ENCODE measurements at regions not wholly inside any gene's neighbourhood (a gene's known extent, or its start where the extent isn't known, plus 50 kb on each side); places are given as distances from the start of the nearest gene placed in this dataset.
"Not testable (repeated sequence)": the region's sequence is repeated elsewhere in the genome, so short reads cannot be mapped to it uniquely, and the experiment has no call there.

- Mint-ChIP-seq H3K27me3 (ENCODE audit: insufficient read depth) (no peaks in the 10 kb centered on the region), H3K4me3 (peak overlapping the region; percentile 50), H3K4me1 (ENCODE audit: low read depth) (peaks cover 36% of the 10 kb centered on the region), H3K36me3 (ENCODE audit: low read depth) (peaks cover 10% of the 10 kb centered on the region), H3K9me3 (no peaks in the 10 kb centered on the region), H3K27ac (peak overlapping the region; percentile 81)
- TF ChIP-seq, protein P1, sequence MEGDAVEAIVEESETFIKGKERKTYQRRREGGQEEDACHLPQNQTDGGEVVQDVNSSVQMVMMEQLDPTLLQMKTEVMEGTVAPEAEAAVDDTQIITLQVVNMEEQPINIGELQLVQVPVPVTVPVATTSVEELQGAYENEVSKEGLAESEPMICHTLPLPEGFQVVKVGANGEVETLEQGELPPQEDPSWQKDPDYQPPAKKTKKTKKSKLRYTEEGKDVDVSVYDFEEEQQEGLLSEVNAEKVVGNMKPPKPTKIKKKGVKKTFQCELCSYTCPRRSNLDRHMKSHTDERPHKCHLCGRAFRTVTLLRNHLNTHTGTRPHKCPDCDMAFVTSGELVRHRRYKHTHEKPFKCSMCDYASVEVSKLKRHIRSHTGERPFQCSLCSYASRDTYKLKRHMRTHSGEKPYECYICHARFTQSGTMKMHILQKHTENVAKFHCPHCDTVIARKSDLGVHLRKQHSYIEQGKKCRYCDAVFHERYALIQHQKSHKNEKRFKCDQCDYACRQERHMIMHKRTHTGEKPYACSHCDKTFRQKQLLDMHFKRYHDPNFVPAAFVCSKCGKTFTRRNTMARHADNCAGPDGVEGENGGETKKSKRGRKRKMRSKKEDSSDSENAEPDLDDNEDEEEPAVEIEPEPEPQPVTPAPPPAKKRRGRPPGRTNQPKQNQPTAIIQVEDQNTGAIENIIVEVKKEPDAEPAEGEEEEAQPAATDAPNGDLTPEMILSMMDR (IDR thresholded peaks at IDR 0.05), result no peak
- DNase-seq, result peak; percentile 39
Observed at GRCh38 chr10:17527514-17528146, 73.2 kb upstream of the ST8SIA6 start.

DNA sequence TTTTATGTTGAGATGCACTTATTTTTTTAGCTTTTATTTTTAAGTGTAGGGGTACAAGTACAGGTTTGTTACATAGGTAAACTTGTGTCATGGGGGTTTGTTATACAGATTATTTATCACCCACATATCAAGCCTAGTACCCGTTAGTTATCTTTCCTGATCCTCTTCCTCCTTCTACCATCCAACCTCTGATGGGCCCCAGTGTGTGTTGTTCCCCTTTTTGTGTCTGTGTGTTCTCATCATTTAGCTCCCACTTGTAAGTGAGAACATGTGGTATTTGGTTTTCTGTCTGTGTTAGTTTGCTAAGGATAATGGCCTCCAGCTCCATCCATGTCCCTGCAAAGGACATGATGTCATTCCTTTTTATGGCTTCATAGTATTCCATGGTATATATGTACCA is 72.2 kb upstream of the ST8SIA6 start:
- not testable (repeated sequence) for DNase-seq; H3K9me3 Mint-ChIP-seq; H3K27me3 Mint-ChIP-seq (ENCODE audit: insufficient read depth); H3K4me3 Mint-ChIP-seq
- Mint-ChIP-seq H3K4me1 (ENCODE audit: low read depth) (peaks cover 36% of the 10 kb centered on the region), H3K27ac (peak overlapping the region; percentile 67), H3K36me3 (ENCODE audit: low read depth) (peaks cover 15% of the 10 kb centered on the region)

DNA sequence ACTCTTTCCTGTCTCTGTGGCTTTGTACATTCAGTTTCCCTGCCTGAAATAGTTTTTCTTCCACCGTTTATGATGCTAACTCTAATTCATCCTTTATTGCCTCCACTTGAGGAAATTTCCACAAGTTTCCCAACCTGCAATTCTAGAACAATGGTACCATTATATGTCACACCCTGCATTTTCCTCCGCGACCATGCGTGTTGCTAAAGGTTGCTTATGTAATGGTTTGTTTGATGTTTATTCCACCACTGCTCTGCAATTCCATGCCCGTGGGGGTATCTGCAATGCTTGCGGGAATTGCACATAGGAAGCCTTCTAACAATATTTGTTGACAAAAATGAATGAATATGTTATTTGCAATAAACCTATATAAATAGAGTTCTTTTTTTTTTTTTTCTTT is 69.5 kb upstream of the ST8SIA6 start:
- Mint-ChIP-seq H3K9me3 (no peaks in the 10 kb centered on the region), H3K4me1 (ENCODE audit: low read depth) (peaks cover 33% of the 10 kb centered on the region), H3K27ac (no peak overlapping the region), H3K4me3 (no peak overlapping the region), H3K36me3 (ENCODE audit: low read depth) (peaks cover 15% of the 10 kb centered on the region), H3K27me3 (ENCODE audit: insufficient read depth) (no peaks in the 10 kb centered on the region)
- TF ChIP-seq, protein P1 (IDR thresholded peaks at IDR 0.05), result no peak
- no peak for DNase-seq

- no peak overlapping the region for H3K27ac Mint-ChIP-seq
- no peaks in the 10 kb centered on the region for H3K27me3 Mint-ChIP-seq (ENCODE audit: insufficient read depth)
- H3K9me3 Mint-ChIP-seq, result no peaks in the 10 kb centered on the region
- TF ChIP-seq, protein P1 (IDR thresholded peaks at IDR 0.05), result no peak
- DNase-seq, result no peak
- peaks cover 27% of the 10 kb centered on the region for H3K4me1 Mint-ChIP-seq (ENCODE audit: low read depth)
- no peak overlapping the region for H3K4me3 Mint-ChIP-seq
- peaks cover 15% of the 10 kb centered on the region for H3K36me3 Mint-ChIP-seq (ENCODE audit: low read depth)
Observed at GRCh38 chr10:17523246-17523753, 68.9 kb upstream of the ST8SIA6 start.

GRCh38 chr10:17522269-17522668 is 67.9 kb upstream of the ST8SIA6 start:
- not testable (repeated sequence) for DNase-seq; H3K4me3 Mint-ChIP-seq; H3K27me3 Mint-ChIP-seq (ENCODE audit: insufficient read depth); H3K27ac Mint-ChIP-seq; H3K9me3 Mint-ChIP-seq
- Mint-ChIP-seq H3K4me1 (ENCODE audit: low read depth) (peaks cover 17% of the 10 kb centered on the region), H3K36me3 (ENCODE audit: low read depth) (peaks cover 15% of the 10 kb centered on the region)

DNA sequence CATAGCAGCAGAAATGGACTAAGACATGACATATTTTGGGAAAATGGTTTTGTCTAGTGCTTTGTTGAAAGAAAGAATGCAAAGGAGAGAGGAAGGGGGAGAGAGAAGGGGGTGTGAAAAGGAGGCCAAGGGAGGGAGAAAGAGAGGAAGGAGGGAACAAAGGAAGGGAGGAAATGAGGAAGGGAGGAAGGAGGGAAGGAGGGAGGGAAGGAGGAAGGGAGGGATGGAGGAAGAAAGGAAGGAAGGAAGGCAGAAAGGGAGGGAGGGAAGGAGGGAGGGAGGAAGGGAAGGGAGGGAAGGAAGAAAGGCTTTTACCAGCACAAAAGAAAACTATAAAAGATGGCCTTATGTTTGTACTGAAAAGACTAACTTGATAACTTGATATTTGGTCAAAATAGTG is 65.1 kb upstream of the ST8SIA6 start:
- Mint-ChIP-seq H3K4me1 (ENCODE audit: low read depth) (peaks cover 8% of the 10 kb centered on the region), H3K9me3 (no peaks in the 10 kb centered on the region), H3K4me3 (no peak overlapping the region), H3K27ac (no peak overlapping the region), H3K27me3 (ENCODE audit: insufficient read depth) (no peaks in the 10 kb centered on the region), H3K36me3 (ENCODE audit: low read depth) (peaks cover 4% of the 10 kb centered on the region; the same call in 1 of the 2 replicates)
- TF ChIP-seq, protein P1 (IDR thresholded peaks at IDR 0.05), result no peak
- DNase-seq, result no peak
